ENCODE measurements at regions not wholly inside any gene's neighbourhood (a gene's known extent, or its start where the extent isn't known, plus 50 kb on each side); places are given as distances from the start of the nearest gene placed in this dataset.

GRCh38 chr2:43044093-43044681, 182.2 kb downstream of the ZFP36L2 start:
- no peak overlapping the region for H3K27ac ChIP-seq (ENCODE audit: low read depth, low read length)
- H3K4me1 ChIP-seq (ENCODE audit: control insufficient read depth in 1 of 2, insufficient read depth in 2 of 2, low read length in 2 of 2), result peaks cover 3 to 18% of the 10 kb centered on the region in 2 donors
- no peak overlapping the region for H3K9ac ChIP-seq (ENCODE audit: low read depth in 1 of 2, low read length in 2 of 2)
- H3K36me3 ChIP-seq (ENCODE audit: control insufficient read depth in 1 of 2, insufficient read depth in 2 of 2, low read length in 2 of 2), result no peaks in the 10 kb centered on the region
- H3K27me3 ChIP-seq (ENCODE audit: control insufficient read depth in 1 of 2, insufficient read depth in 2 of 2, low read length in 2 of 2), result no peaks in the 10 kb centered on the region
- H3K9me3 ChIP-seq (ENCODE audit: control insufficient read depth in 1 of 2, low read length in 2 of 2), result no peaks in the 10 kb centered on the region
- no peak overlapping the region for H3K4me3 ChIP-seq (ENCODE audit: low read depth in 1 of 2, low read length in 2 of 2)

GRCh38 chr2:43043553-43043870, 182.9 kb downstream of the ZFP36L2 start:
- no peaks in the 10 kb centered on the region for H3K36me3 ChIP-seq (ENCODE audit: control insufficient read depth in 1 of 2, insufficient read depth in 2 of 2, low read length in 2 of 2)
- H3K27me3 ChIP-seq (ENCODE audit: control insufficient read depth in 1 of 2, insufficient read depth in 2 of 2, low read length in 2 of 2), result no peaks in the 10 kb centered on the region
- H3K4me1 ChIP-seq (ENCODE audit: control insufficient read depth in 1 of 2, insufficient read depth in 2 of 2, low read length in 2 of 2), result peaks cover 7 to 20% of the 10 kb centered on the region in 2 donors
- no peaks in the 10 kb centered on the region for H3K9me3 ChIP-seq (ENCODE audit: control insufficient read depth in 1 of 2, low read length in 2 of 2)
- no peak overlapping the region for H3K4me3 ChIP-seq (ENCODE audit: low read depth in 1 of 2, low read length in 2 of 2)
- H3K9ac ChIP-seq (ENCODE audit: low read depth in 1 of 2, low read length in 2 of 2), result no peak overlapping the region
- no peak overlapping the region for H3K27ac ChIP-seq (ENCODE audit: low read depth, low read length)

DNA sequence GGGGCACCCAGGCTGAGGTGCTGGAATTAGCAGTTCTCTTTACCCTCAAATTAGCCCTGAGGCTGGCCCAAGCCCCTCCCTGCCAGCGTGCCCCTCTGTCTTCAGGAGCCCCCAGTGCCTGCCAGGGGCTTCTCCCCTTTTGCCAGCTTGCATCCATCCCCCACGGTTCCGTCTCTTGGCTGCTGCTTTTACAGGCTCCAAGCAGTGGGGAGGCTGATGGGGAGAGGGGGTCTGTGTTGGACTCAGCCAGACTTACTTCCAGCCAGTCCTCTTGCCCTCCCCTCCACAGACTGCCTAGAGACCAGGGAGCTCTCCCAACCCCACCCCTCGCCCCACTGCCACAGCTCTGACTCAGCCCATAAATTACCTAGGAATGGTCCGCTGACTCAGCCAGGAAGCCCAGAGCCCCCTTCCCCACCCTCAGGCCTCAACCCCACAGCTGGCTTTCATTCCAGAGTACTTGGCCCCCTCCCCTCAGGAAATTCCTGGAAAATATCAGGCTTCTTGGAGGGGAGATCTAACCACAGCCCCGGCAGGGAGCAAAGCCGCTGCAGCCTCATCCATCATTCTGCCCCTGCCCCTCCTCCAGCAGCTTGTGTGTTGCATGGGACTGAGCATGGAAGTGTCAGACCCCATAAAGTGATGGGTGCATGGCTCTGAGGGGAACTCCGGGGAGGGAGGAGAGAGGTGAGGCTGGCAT, 184.6 kb downstream of the ZFP36L2 start:
- H3K4me1 ChIP-seq (ENCODE audit: control insufficient read depth in 1 of 2, insufficient read depth in 2 of 2, low read length in 2 of 2), result peaks cover 7 to 25% of the 10 kb centered on the region in 2 donors
- H3K27me3 ChIP-seq (ENCODE audit: control insufficient read depth in 1 of 2, insufficient read depth in 2 of 2, low read length in 2 of 2), result no peaks in the 10 kb centered on the region
- H3K4me3 ChIP-seq (ENCODE audit: low read depth in 1 of 2, low read length in 2 of 2), result no peak overlapping the region
- no peak overlapping the region for H3K27ac ChIP-seq (ENCODE audit: low read depth, low read length)
- H3K9ac ChIP-seq (ENCODE audit: low read depth in 1 of 2, low read length in 2 of 2), result no peak overlapping the region
- H3K36me3 ChIP-seq (ENCODE audit: control insufficient read depth in 1 of 2, insufficient read depth in 2 of 2, low read length in 2 of 2), result no peaks in the 10 kb centered on the region
- H3K9me3 ChIP-seq (ENCODE audit: control insufficient read depth in 1 of 2, low read length in 2 of 2), result no peaks in the 10 kb centered on the region

DNA sequence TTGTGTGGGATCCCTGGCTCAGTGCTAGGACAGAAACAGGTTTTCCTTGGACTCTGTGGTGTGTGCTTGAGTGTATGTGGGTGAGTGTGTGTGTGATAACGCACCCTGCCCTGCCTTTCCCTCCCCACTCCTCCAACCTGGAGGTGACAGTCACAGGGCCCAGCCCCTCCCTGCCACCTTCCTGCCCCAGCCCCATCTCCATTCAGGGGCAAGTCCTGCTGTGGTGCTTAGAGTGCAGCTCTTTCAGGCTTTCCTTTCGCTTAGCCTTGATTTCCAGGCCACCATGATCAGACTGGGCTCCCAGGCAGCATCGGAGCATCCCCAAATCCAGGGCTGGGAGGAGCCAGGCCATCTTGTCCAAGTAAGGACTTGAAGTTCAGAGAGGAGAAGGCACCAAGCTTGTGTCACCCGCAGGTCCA, 185.2 kb downstream of the ZFP36L2 start:
- Histone ChIP-seq H3K4me3 (ENCODE audit: low read depth in 1 of 2, low read length in 2 of 2) (no peak overlapping the region), H3K27ac (ENCODE audit: low read depth, low read length) (no peak overlapping the region), H3K9ac (ENCODE audit: low read depth in 1 of 2, low read length in 2 of 2) (no peak overlapping the region), H3K36me3 (ENCODE audit: control insufficient read depth in 1 of 2, insufficient read depth in 2 of 2, low read length in 2 of 2) (no peaks in the 10 kb centered on the region), H3K27me3 (ENCODE audit: control insufficient read depth in 1 of 2, insufficient read depth in 2 of 2, low read length in 2 of 2) (no peaks in the 10 kb centered on the region), H3K9me3 (ENCODE audit: control insufficient read depth in 1 of 2, low read length in 2 of 2) (no peaks in the 10 kb centered on the region), H3K4me1 (ENCODE audit: control insufficient read depth in 1 of 2, insufficient read depth in 2 of 2, low read length in 2 of 2) (peaks cover 7 to 25% of the 10 kb centered on the region in 2 donors)

DNA sequence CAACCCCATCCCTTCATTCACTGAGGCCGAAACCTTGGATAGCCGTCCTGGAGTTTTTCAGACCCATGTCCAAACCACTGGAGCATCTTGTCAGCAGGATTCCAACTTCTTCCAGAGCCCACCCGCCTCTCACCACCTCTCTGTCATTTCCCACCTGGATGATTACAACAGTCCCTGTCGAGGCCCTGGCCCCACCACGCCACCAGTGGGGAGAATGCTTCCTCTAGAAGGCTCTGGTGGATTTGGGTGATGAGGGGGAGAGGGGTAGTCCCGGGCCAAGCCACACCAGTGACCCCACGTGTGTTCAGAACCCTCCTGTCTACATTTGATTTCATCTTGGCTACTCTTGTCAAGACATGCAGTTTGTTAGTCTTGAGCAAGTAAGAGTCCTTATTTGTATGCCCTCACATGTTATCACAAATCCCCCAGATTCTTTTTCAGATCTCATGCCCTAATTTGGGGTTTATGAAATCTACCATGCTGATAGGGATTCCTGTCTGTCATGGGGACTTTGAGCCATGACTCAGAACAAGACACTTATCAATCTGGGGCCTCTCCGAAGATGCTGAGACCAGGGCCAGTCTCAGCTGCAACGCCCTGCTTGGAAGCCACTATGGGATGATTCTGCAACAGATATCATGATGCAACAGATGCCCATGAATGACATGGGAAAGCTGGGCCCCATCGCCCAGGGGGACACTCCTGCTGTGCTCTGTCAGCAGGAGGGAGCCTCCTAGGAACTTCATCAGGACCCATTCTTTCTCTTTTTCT, 186.1 kb downstream of the ZFP36L2 start:
- Histone ChIP-seq H3K9me3 (ENCODE audit: control insufficient read depth in 1 of 2, low read length in 2 of 2) (no peaks in the 10 kb centered on the region), H3K4me3 (ENCODE audit: low read depth in 1 of 2, low read length in 2 of 2) (no peak overlapping the region), H3K4me1 (ENCODE audit: control insufficient read depth in 1 of 2, insufficient read depth in 2 of 2, low read length in 2 of 2) (peaks cover 7 to 25% of the 10 kb centered on the region in 2 donors), H3K27me3 (ENCODE audit: control insufficient read depth in 1 of 2, insufficient read depth in 2 of 2, low read length in 2 of 2) (no peaks in the 10 kb centered on the region), H3K36me3 (ENCODE audit: control insufficient read depth in 1 of 2, insufficient read depth in 2 of 2, low read length in 2 of 2) (no peaks in the 10 kb centered on the region), H3K27ac (ENCODE audit: low read depth, low read length) (no peak overlapping the region), H3K9ac (ENCODE audit: low read depth in 1 of 2, low read length in 2 of 2) (no peak overlapping the region)

DNA sequence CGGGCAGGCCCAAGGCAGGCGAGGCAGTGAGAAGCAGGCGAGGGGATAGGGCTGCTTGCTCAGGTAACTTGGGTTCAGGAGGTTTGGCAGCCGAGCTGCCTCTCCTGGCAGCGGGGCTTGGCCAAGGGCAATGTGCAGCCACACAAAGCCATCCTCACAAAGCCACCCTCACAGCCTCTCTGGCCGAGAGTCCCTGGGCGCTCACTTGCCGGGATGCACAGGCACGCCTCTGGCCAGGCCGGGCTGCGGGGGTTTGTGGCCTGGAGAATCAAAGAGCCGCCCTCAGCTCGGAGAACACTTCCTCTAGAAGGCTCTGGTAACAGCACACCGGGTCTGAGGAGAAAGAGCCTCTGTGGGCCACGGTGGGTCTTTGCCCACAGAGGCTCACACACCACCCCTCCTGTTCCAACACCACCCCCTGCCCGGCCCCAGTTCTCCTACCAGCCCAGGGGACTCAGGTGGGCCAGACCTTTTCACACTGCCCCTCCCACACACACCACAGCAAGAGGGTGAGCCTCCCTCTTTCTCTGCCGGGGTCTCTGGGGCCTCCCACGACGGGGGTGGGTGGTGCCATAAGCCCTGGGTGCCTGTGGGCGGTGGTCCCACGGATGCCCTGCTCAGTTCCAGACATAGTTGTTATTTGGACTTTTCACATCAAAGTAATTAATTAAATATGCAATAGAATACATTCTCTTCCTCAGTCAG, 186.9 kb downstream of the ZFP36L2 start:
- Histone ChIP-seq H3K27ac (ENCODE audit: low read depth, low read length) (no peak overlapping the region), H3K9ac (ENCODE audit: low read depth in 1 of 2, low read length in 2 of 2) (no peak overlapping the region), H3K4me3 (ENCODE audit: low read depth in 1 of 2, low read length in 2 of 2) (no peak overlapping the region), H3K27me3 (ENCODE audit: control insufficient read depth in 1 of 2, insufficient read depth in 2 of 2, low read length in 2 of 2) (no peaks in the 10 kb centered on the region), H3K36me3 (ENCODE audit: control insufficient read depth in 1 of 2, insufficient read depth in 2 of 2, low read length in 2 of 2) (no peaks in the 10 kb centered on the region), H3K4me1 (ENCODE audit: control insufficient read depth in 1 of 2, insufficient read depth in 2 of 2, low read length in 2 of 2) (peaks cover 7 to 25% of the 10 kb centered on the region in 2 donors), H3K9me3 (ENCODE audit: control insufficient read depth in 1 of 2, low read length in 2 of 2) (no peaks in the 10 kb centered on the region)

GRCh38 chr2:43038696-43039094, 187.7 kb downstream of the ZFP36L2 start:
- Histone ChIP-seq H3K4me1 (ENCODE audit: control insufficient read depth in 1 of 2, insufficient read depth in 2 of 2, low read length in 2 of 2) (peaks cover 7 to 25% of the 10 kb centered on the region in 2 donors), H3K9me3 (ENCODE audit: control insufficient read depth in 1 of 2, low read length in 2 of 2) (no peaks in the 10 kb centered on the region), H3K4me3 (ENCODE audit: low read depth in 1 of 2, low read length in 2 of 2) (no peak overlapping the region), H3K36me3 (ENCODE audit: control insufficient read depth in 1 of 2, insufficient read depth in 2 of 2, low read length in 2 of 2) (no peaks in the 10 kb centered on the region), H3K27ac (ENCODE audit: low read depth, low read length) (no peak overlapping the region), H3K9ac (ENCODE audit: low read depth in 1 of 2, low read length in 2 of 2) (no peak overlapping the region), H3K27me3 (ENCODE audit: control insufficient read depth in 1 of 2, insufficient read depth in 2 of 2, low read length in 2 of 2) (no peaks in the 10 kb centered on the region)

DNA sequence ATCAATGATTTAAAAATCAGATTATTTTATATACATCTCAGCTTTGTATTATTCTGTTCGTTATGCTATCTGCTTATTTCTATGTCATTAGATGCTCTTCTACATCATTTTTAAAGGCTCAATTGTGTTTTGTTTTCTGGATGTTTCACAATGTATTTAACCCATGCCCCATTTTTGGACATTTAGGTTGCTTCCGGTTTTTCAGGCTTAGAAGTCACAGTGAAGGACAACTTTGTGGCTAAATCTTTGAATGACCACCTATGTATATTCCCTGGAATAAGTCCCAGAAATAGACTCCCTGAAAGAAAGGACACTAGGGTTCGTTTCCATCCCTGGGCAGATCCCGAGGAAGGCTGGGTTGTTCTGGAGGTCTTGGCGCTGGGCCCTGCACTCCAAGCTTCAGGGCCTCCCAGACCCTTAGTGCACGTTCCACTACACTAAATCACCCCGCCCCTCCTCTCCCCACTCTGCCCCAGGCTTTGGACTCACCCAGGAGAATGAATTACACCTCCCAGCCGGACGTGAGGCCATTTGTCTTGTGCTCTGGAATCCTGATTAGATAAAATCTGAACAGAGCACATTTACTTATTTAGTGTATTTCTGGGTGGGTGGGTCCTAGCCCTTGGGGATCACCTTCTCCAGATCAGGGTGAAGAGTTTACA, 188.2 kb downstream of the ZFP36L2 start:
- Histone ChIP-seq H3K27me3 (ENCODE audit: control insufficient read depth in 1 of 2, insufficient read depth in 2 of 2, low read length in 2 of 2) (no peaks in the 10 kb centered on the region), H3K9ac (ENCODE audit: low read depth in 1 of 2, low read length in 2 of 2) (no peak overlapping the region), H3K4me1 (ENCODE audit: control insufficient read depth in 1 of 2, insufficient read depth in 2 of 2, low read length in 2 of 2) (peaks cover 10 to 25% of the 10 kb centered on the region in 2 donors), H3K4me3 (ENCODE audit: low read depth in 1 of 2, low read length in 2 of 2) (no peak overlapping the region), H3K9me3 (ENCODE audit: control insufficient read depth in 1 of 2, low read length in 2 of 2) (no peaks in the 10 kb centered on the region), H3K36me3 (ENCODE audit: control insufficient read depth in 1 of 2, insufficient read depth in 2 of 2, low read length in 2 of 2) (no peaks in the 10 kb centered on the region), H3K27ac (ENCODE audit: low read depth, low read length) (no peak overlapping the region)

GRCh38 chr2:43035922-43036321, 190.5 kb downstream of the ZFP36L2 start:
- Histone ChIP-seq H3K27me3 (ENCODE audit: control insufficient read depth in 1 of 2, insufficient read depth in 2 of 2, low read length in 2 of 2) (no peaks in the 10 kb centered on the region), H3K4me3 (ENCODE audit: low read depth in 1 of 2, low read length in 2 of 2) (no peak overlapping the region)

More at GRCh38 chr2:43035922-43036321, 190.5 kb downstream of the ZFP36L2 start:
- H3K4me1 ChIP-seq (ENCODE audit: control insufficient read depth in 1 of 2, insufficient read depth in 2 of 2, low read length in 2 of 2), result peaks cover 28 to 32% of the 10 kb centered on the region in 2 donors
- no peak overlapping the region for H3K27ac ChIP-seq (ENCODE audit: low read depth, low read length)
- no peaks in the 10 kb centered on the region for H3K36me3 ChIP-seq (ENCODE audit: control insufficient read depth in 1 of 2, insufficient read depth in 2 of 2, low read length in 2 of 2)
- no peaks in the 10 kb centered on the region for H3K9me3 ChIP-seq (ENCODE audit: control insufficient read depth in 1 of 2, low read length in 2 of 2)
- H3K9ac ChIP-seq (ENCODE audit: low read depth in 1 of 2, low read length in 2 of 2), result no peak overlapping the region
